Epithelial cell of proximal tubule (primary cell): ENCODE measurements at regions not wholly inside any gene's neighbourhood (a gene's known extent, or its start where the extent isn't known, plus 50 kb on each side); places are given as distances from the start of the nearest gene placed in this dataset.
"Not testable (repeated sequence)": the region's sequence is repeated elsewhere in the genome, so short reads cannot be mapped to it uniquely, and the experiment has no call there.

Experiments
- DNase-seq: peaks from one replicate; pipeline ENCODE4 v3.0.0-alpha.2; 2011; ENCODE audit warnings: low read depth
- H3K4me3 ChIP-seq: 2 replicates; pipeline ENCODE4 v1.5.1; 2011; ENCODE audit warnings: low read depth, mild to moderate bottlenecking, low read length
- CTCF ChIP-seq: conservative IDR thresholded peaks from 2 replicates; pipeline ENCODE4 v1.5.1; 2012; ENCODE audit warnings: low read depth, mild to moderate bottlenecking, low read length

DNA sequence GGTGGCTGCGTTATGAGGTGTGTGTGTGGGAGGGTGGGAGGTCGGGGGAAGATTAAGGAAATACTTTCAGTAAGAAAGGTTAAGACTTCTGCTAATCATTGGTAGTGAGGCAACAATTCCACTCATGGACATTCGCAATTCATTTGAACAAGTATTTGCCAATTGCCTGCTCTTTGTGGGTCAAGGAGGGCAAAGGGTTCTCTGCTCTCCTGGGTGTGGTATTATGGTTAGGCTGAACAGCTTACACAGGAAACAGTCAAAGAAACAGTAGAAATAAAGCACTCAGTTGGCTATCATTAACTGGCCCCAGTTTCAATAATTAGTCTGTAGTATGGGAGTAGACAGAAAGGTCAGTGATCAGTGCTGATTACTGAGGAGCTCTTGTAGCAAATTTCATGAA is 357.0 kb upstream of the FANCL start:
- TF ChIP-seq CTCF, result no peak
- DNase-seq, result no peak
- no peak overlapping the region for H3K4me3 ChIP-seq

DNA sequence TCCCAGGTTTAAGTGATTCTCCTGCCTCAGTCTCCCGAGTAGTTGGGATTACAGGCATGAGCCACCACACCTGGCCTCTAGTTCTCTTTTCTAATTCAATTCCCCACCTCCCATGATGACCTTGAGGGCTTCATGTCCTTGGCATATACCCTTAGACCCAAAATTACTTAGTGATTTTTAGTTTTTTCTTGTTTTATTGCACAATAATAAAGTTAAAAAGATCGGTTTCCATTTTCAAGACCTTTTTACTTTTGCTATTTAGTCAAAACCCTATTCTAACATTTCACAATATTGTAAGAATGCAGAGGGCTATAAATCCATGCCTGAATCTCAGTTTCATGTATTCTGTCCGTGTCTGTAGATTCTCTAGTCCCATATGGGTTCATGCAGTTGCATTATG is 354.6 kb upstream of the FANCL start:
- TF ChIP-seq CTCF, result no peak
- no peak overlapping the region for H3K4me3 ChIP-seq
- no peak for DNase-seq

- H3K4me3 ChIP-seq, result no peak overlapping the region
- TF ChIP-seq CTCF, result no peak
- DNase-seq, result no peak
These were observed 353.6 kb upstream of the FANCL start for GRCh38 chr2:58594762-58595161.

GRCh38 chr2:58594175-58594574 is 353.1 kb upstream of the FANCL start:
- no peak for DNase-seq
- H3K4me3 ChIP-seq, result no peak overlapping the region
- peak; percentile 37 for TF ChIP-seq CTCF

DNA sequence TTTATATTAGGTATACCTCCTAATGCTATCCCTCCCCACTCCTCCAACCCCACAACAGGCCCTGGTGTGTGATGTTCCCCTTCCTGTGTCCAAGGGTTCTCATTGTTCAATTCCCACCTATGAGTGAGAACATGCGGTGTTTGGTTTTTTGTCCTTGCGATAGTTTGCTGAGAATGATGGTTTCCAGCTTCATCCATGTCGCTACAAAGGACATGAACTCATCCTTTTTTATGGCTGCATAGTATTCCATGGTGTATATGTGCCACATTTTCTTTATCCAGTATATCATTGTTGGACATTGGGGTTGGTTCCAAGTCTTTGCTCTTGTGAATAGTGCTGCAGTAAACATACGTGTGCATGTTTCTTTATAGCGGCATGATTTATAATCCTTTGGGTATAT is 345.1 kb upstream of the FANCL start:
- DNase-seq, H3K4me3 ChIP-seq: not testable (repeated sequence)

DNA sequence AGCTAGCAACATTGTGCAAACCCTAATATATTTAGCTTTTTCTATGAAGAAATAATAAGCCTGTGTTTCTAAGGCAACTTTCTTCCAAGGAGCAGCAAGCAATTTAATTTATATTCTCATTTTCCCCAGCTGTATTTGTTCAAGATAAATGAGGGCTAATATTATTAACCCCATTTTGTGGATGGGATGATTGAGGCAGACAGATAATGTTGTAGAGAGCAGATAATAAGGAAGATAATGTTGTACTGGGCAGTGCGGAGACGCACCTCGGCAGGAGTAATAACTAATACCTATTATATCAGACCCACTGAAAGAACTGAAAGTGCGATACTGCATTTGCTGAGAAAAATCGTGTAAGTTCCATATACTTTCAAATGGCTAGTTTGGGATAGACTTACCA is 344.1 kb upstream of the FANCL start:
- TF ChIP-seq CTCF, result no peak
- no peak for DNase-seq

GRCh38 chr2:58584606-58585118 is 343.5 kb upstream of the FANCL start:
- DNase-seq, result no peak
- H3K4me3 ChIP-seq, result no peak overlapping the region
- TF ChIP-seq CTCF, result no peak

More for the DNA sequence above, 344.1 kb upstream of the FANCL start:
- no peak overlapping the region for H3K4me3 ChIP-seq
